ENCODE measurements at regions not wholly inside any gene's neighbourhood (a gene's known extent, or its start where the extent isn't known, plus 50 kb on each side); places are given as distances from the start of the nearest gene placed in this dataset.
A peak's percentile ranks its signal among the peaks of the same experiment; 100 is the strongest.

GRCh38 chr4:38359113-38359512 lies 304.9 kb upstream of the KLF3 start:
- H3K4me3 ChIP-seq: no peak overlapping the region
- no peaks in the 10 kb centered on the region for H3K36me3 ChIP-seq
- H3K4me1 ChIP-seq: no peaks in the 10 kb centered on the region
- no peak for DNase-seq
- H3K9me3 ChIP-seq: no peaks in the 10 kb centered on the region
- H3K27me3 ChIP-seq: no peaks in the 10 kb centered on the region
- no peak overlapping the region for H3K27ac ChIP-seq
- no peak for TF ChIP-seq CTCF (IDR thresholded peaks at IDR 0.05)
- H3K9ac ChIP-seq (ENCODE audit: low read depth in 2 of 2, low read length in 2 of 2): no peak overlapping the region
- intact Hi-C loops (cut with DNase I): no loop called here

GRCh38 chr4:38360201-38360600 lies 303.8 kb upstream of the KLF3 start:
- H3K9ac ChIP-seq (ENCODE audit: low read depth in 2 of 2, low read length in 2 of 2): no peak overlapping the region
- H3K27me3 ChIP-seq: no peaks in the 10 kb centered on the region
- no peaks in the 10 kb centered on the region for H3K4me1 ChIP-seq
- no peak for TF ChIP-seq CTCF (IDR thresholded peaks at IDR 0.05)
- no peaks in the 10 kb centered on the region for H3K36me3 ChIP-seq
- H3K4me3 ChIP-seq: no peak overlapping the region
- no peaks in the 10 kb centered on the region for H3K9me3 ChIP-seq
- DNase-seq: no peak
- intact Hi-C loops (cut with DNase I): no loop called here
- H3K27ac ChIP-seq: no peak overlapping the region

DNA sequence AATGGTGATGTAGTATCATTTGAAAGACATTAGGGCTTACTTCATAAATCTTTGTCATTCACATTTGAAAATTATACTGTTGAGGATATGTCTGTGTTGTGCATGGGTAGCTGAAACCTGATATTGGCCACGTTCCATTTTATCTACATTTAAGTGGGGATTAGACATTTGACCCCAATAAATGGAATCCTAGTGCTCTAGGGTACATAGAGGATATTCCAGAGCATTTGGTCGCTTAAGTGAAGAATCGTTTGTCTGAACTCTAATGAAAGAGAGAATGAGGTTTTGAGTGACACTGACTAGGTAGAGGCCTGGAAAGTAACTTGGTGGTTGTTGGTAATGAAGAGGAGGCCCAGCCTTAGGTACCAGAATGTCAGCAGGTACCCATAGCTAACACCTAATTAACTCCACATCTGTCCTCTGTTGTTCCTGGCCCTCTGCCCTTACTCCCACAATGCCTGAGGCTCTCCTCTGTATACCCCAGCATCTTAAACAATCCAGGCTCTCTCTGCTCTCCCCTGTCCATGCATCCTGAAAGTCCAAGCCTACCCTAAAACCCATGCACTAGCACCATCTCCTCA lies 299.5 kb upstream of the KLF3 start:
- no peak overlapping the region for H3K27ac ChIP-seq
- H3K9me3 ChIP-seq: no peaks in the 10 kb centered on the region
- intact Hi-C loops (cut with DNase I): no loop called here
- no peak for DNase-seq
- H3K27me3 ChIP-seq: no peaks in the 10 kb centered on the region
- no peak for TF ChIP-seq CTCF (IDR thresholded peaks at IDR 0.05)
- peaks cover 3% of the 10 kb centered on the region for H3K4me1 ChIP-seq
- no peak overlapping the region for H3K4me3 ChIP-seq
- H3K36me3 ChIP-seq: no peaks in the 10 kb centered on the region
- H3K9ac ChIP-seq (ENCODE audit: low read depth in 2 of 2, low read length in 2 of 2): no peak overlapping the region

GRCh38 chr4:38365261-38365660 lies 298.7 kb upstream of the KLF3 start:
- H3K9me3 ChIP-seq: no peaks in the 10 kb centered on the region
- no peak overlapping the region for H3K4me3 ChIP-seq
- DNase-seq: no peak
- H3K4me1 ChIP-seq: peaks cover 3% of the 10 kb centered on the region
- intact Hi-C loops (cut with DNase I): no loop called here
- no peak overlapping the region for H3K9ac ChIP-seq (ENCODE audit: low read depth in 2 of 2, low read length in 2 of 2)
- no peaks in the 10 kb centered on the region for H3K27me3 ChIP-seq
- H3K27ac ChIP-seq: no peak overlapping the region
- TF ChIP-seq CTCF (IDR thresholded peaks at IDR 0.05): no peak
- H3K36me3 ChIP-seq: no peaks in the 10 kb centered on the region

DNA sequence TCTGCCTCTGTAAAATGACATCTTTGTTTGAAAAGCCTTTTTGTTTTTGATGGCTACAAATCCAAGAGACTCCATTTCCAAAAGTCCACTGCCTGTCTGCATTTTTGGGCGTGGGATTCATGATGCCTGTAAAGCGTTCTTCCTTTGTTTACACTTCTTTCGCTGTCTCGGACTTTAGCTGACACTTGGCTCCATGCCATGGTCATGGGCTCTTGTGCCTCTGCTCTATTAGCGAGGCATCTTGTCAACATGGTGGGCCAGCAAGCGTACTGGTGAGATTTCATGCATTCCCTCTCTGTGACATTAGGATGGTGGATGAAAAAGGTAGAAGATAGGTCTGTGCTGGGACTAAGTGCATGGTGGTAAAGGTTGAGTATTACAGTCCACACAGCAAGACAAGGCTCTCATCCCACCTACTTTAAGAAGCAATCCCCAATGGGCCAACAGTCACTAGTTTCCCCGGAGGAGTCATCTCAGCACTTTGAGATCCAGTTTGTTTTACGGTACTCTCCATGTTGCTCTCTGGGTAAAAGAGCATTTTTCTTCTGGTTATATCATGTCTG lies 298.2 kb upstream of the KLF3 start:
- H3K36me3 ChIP-seq: no peaks in the 10 kb centered on the region
- TF ChIP-seq CTCF (IDR thresholded peaks at IDR 0.05): no peak

More for the DNA sequence above, 298.2 kb upstream of the KLF3 start:
- H3K27ac ChIP-seq: no peak overlapping the region
- peak; percentile 46 for DNase-seq
- intact Hi-C loops (cut with DNase I): no loop called here
- no peak overlapping the region for H3K9ac ChIP-seq (ENCODE audit: low read depth in 2 of 2, low read length in 2 of 2)
- H3K4me1 ChIP-seq: peaks cover 3% of the 10 kb centered on the region
- no peak overlapping the region for H3K4me3 ChIP-seq
- no peaks in the 10 kb centered on the region for H3K9me3 ChIP-seq
- H3K27me3 ChIP-seq: no peaks in the 10 kb centered on the region

All from colonic mucosa (tissue), 4 donors.